Natural killer cell (primary cell): ENCODE measurements at regions not wholly inside any gene's neighbourhood (a gene's known extent, or its start where the extent isn't known, plus 50 kb on each side); places are given as distances from the start of the nearest gene placed in this dataset.
A peak's percentile ranks its signal among the peaks of the same experiment; 100 is the strongest.

Source experiments
- ATAC-seq, 3 donors: fragments of 150-1000 bp in 2 of 3; fragments of 200-7000 bp in 1 of 3; cut with Tn5 transposase; 1 replicate in 1 of 3; 2 replicates in 2 of 3; pipeline ENCODE4 v1.10.0; 2021; ENCODE audit warnings: mild to moderate bottlenecking in 2 of 3, moderate library complexity in 2 of 3
- DNase-seq, 2 donors: peaks; one replicate each; pipeline versions ENCODE4 v3.0.0 to v3.0.0-alpha.2; 2013 to 2021; ENCODE audit warnings: mixed read lengths in 1 of 2
- H3K27ac ChIP-seq: one replicate; pipeline ENCODE4 v1.5.1; 2013; ENCODE audit warnings: mild to moderate bottlenecking, low read length
- H3K27me3 ChIP-seq: one replicate; pipeline ENCODE4 v1.6.1; 2013; ENCODE audit warnings: low read length; ENCODE audit not compliant: control insufficient read depth, insufficient read depth
- H3K36me3 ChIP-seq: one replicate; pipeline ENCODE4 v1.6.1; 2013; ENCODE audit warnings: low read length; ENCODE audit not compliant: control insufficient read depth, insufficient read depth
- H3K4me1 ChIP-seq: one replicate; pipeline ENCODE4 v1.6.1; 2013; ENCODE audit warnings: low read length; ENCODE audit not compliant: control insufficient read depth, insufficient read depth
- H3K4me3 ChIP-seq: one replicate; pipeline ENCODE4 v1.5.1; 2013; ENCODE audit warnings: low read length
- H3K9me3 ChIP-seq: one replicate; pipeline ENCODE4 v1.6.1; 2013; ENCODE audit warnings: low read length; ENCODE audit not compliant: control insufficient read depth, insufficient read depth
- H3K27ac Mint-ChIP-seq, 2 donors: one replicate each; pipeline ENCODE4 v1.8.0; 2022; ENCODE audit warnings: mild to moderate bottlenecking in 2 of 2, mixed read lengths in 2 of 2, moderate library complexity in 1 of 2
- H3K27me3 Mint-ChIP-seq, 2 donors: one replicate each; pipeline ENCODE4 v1.8.0; 2022; ENCODE audit warnings: low read depth in 2 of 2, mixed read lengths in 2 of 2
- H3K36me3 Mint-ChIP-seq: one replicate; pipeline ENCODE4 v1.8.0; 2022; ENCODE audit warnings: mixed read lengths
- H3K4me1 Mint-ChIP-seq, 2 donors: one replicate each; pipeline ENCODE4 v1.8.0; 2022; ENCODE audit warnings: mixed read lengths in 2 of 2
- H3K4me3 Mint-ChIP-seq: one replicate; pipeline ENCODE4 v1.8.0; 2022; ENCODE audit warnings: mild to moderate bottlenecking, moderate library complexity, mixed read lengths
- H3K9me3 Mint-ChIP-seq, 2 donors: one replicate each; pipeline ENCODE4 v1.8.0; 2022; ENCODE audit warnings: mixed read lengths in 2 of 2
- CTCF ChIP-seq: fragments of 200-600 bp; IDR thresholded peaks from one replicate; pipeline ENCODE4 v1.8.0; 2022; ENCODE audit warnings: antibody characterized with exemption
- WGBS: methylation state at CpG from one replicate; pipeline ENCODE4 v1.1.7; 2013; ENCODE audit warnings: missing lambda C conversion rate; ENCODE audit not compliant: insufficient coverage; 5-methylcytosine and 5-hydroxymethylcytosine counted together
- intact Hi-C: fragments of 100-400 bp; cut with micrococcal nuclease; formaldehyde crosslinking; loops from one replicate; pipeline ENCODE4 v1.14.2; 2022

GRCh38 chr7:81503336-81503735, 266.5 kb downstream of the HGF start:
- TF ChIP-seq CTCF, result no peak
- no peaks in the 10 kb centered on the region for H3K9me3 Mint-ChIP-seq
- intact Hi-C loops, result no loop called here

GRCh38 chr7:81501220-81501619, 268.6 kb downstream of the HGF start:
- 100% methylated on average over 1 of the region's 2 CpGs for WGBS
- Mint-ChIP-seq H3K27ac (no peak overlapping the region), H3K4me3 (no peak overlapping the region), H3K27me3 (no peaks in the 10 kb centered on the region), H3K4me1 (no peaks in the 10 kb centered on the region), H3K36me3 (no peaks in the 10 kb centered on the region), H3K9me3 (no peaks in the 10 kb centered on the region)
- intact Hi-C loops, result no loop called here
- DNase-seq (no peak), ATAC-seq (no peak)
- no peaks in the 10 kb centered on the region for H3K9me3 ChIP-seq
- H3K4me1 ChIP-seq, result no peaks in the 10 kb centered on the region
- no peaks in the 10 kb centered on the region for H3K36me3 ChIP-seq
- H3K27ac ChIP-seq, result no peak overlapping the region
- no peak for TF ChIP-seq CTCF
- H3K4me3 ChIP-seq, result no peak overlapping the region
- no peaks in the 10 kb centered on the region for H3K27me3 ChIP-seq

More at GRCh38 chr7:81503336-81503735, 266.5 kb downstream of the HGF start:
- no peaks in the 10 kb centered on the region for H3K36me3 Mint-ChIP-seq
- WGBS, result 60% methylated on average over 2 of the region's 4 CpGs
- DNase-seq (no peak), ATAC-seq (no peak)
- H3K27me3 Mint-ChIP-seq, result no peaks in the 10 kb centered on the region
- Histone ChIP-seq H3K27me3 (no peaks in the 10 kb centered on the region), H3K36me3 (no peaks in the 10 kb centered on the region), H3K9me3 (no peaks in the 10 kb centered on the region), H3K4me1 (no peaks in the 10 kb centered on the region), H3K4me3 (no peak overlapping the region), H3K27ac (no peak overlapping the region)
- H3K4me1 Mint-ChIP-seq, result no peaks in the 10 kb centered on the region
- H3K4me3 Mint-ChIP-seq, result no peak overlapping the region
- no peak overlapping the region for H3K27ac Mint-ChIP-seq

- no peaks in the 10 kb centered on the region for H3K36me3 Mint-ChIP-seq
- no peaks in the 10 kb centered on the region for H3K27me3 Mint-ChIP-seq
- no peak overlapping the region for H3K27ac Mint-ChIP-seq
- no peaks in the 10 kb centered on the region for H3K27me3 ChIP-seq
- no peak for TF ChIP-seq CTCF
- H3K9me3 ChIP-seq, result no peaks in the 10 kb centered on the region
- no peaks in the 10 kb centered on the region for H3K4me1 Mint-ChIP-seq
- no peaks in the 10 kb centered on the region for H3K4me1 ChIP-seq
- no peak overlapping the region for H3K4me3 ChIP-seq
- H3K4me3 Mint-ChIP-seq, result no peak overlapping the region
- 67% methylated on average over 7 of the region's 8 CpGs for WGBS
- H3K36me3 ChIP-seq, result no peaks in the 10 kb centered on the region
- H3K9me3 Mint-ChIP-seq, result no peaks in the 10 kb centered on the region
- ATAC-seq, result no peak
- intact Hi-C loops, result no loop called here
- no peak overlapping the region for H3K27ac ChIP-seq
- no peak for DNase-seq
These were observed 269.2 kb downstream of the HGF start for GRCh38 chr7:81500631-81501030.

GRCh38 chr7:81499262-81500116, 270.4 kb downstream of the HGF start:
- H3K27ac ChIP-seq, result no peak overlapping the region
- H3K36me3 ChIP-seq, result no peaks in the 10 kb centered on the region
- no peaks in the 10 kb centered on the region for H3K27me3 ChIP-seq
- Mint-ChIP-seq H3K4me1 (no peaks in the 10 kb centered on the region), H3K9me3 (no peaks in the 10 kb centered on the region), H3K4me3 (no peak overlapping the region), H3K36me3 (no peaks in the 10 kb centered on the region), H3K27ac (no peak overlapping the region), H3K27me3 (no peaks in the 10 kb centered on the region)
- H3K4me1 ChIP-seq, result no peaks in the 10 kb centered on the region
- 62% methylated on average over 4 of the region's 4 CpGs for WGBS
- no peak overlapping the region for H3K4me3 ChIP-seq
- DNase-seq (peak in 1 of 2 donors; percentile 28), ATAC-seq (no peak)
- intact Hi-C loops, result no loop called here
- no peaks in the 10 kb centered on the region for H3K9me3 ChIP-seq
- no peak for TF ChIP-seq CTCF
